NCI-H2081 treated with DMSO at 0.1 percent for 48 hours (cell line): ENCODE measurements at regions not wholly inside any gene's neighbourhood (a gene's known extent, or its start where the extent isn't known, plus 50 kb on each side); places are given as distances from the start of the nearest gene placed in this dataset.

Source experiments
- DNase-seq: peaks from one replicate; lab custom pipeline; 2025; lab: John Stamatoyannopoulos, UW

DNA sequence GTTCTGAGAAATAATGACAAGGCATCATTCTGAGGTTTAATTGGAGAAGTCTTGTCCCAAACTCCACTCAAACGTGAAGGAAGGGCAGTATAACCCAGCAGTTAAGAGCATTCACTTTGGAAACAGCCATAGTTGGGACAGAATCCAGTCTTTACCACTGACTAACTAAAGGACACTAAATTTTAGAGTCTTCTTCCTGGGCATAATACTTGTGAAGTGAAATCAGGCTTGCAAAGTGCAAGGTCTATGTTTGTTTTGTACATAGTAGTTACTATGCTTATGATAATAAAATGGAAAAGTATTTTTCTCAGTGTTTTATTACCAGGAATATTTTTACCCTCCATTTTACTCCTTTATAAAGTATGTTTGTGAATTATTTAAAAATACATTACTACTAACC, 748.2 kb upstream of the ID2 start:
- DNase-seq, result no peak

DNA sequence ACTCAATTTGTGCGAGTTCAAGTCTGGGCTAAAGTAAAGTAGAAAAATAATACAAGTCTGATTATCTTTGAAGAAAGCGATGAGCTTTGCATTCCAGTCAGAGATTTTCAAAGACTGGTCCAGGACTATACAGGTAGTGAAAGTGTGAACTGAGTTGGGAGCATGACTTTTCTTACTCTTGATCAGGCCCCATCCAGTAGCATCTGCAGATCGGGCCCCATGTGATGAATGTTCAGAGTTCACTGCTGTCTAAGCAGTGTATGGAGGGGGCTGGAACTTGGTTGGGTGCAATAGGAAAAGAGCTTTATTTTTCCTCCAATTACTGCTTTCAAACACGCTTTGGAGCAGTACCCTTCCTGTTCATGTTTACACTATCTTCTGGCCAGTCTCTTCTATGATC, 747.4 kb upstream of the ID2 start:
- DNase-seq, result no peak

DNA sequence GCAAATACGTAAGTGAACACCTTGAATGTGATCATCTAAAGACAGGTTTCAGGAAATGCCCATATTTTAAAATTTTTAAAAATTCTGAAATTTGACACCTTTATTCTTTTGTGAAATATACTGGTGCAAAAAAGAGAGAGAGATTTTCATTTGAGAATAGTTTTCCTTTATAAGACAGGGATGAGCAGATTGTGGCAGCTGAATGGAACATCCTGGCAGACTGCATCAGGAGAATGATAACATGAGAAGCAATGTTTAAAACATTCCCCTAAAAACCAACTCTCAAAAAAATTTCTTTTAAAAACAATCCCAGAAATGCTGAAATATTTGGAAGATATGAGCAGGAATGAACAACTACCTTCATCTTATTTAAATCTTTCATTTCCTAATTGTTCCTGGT, 744.8 kb upstream of the ID2 start:
- DNase-seq, result no peak

DNA sequence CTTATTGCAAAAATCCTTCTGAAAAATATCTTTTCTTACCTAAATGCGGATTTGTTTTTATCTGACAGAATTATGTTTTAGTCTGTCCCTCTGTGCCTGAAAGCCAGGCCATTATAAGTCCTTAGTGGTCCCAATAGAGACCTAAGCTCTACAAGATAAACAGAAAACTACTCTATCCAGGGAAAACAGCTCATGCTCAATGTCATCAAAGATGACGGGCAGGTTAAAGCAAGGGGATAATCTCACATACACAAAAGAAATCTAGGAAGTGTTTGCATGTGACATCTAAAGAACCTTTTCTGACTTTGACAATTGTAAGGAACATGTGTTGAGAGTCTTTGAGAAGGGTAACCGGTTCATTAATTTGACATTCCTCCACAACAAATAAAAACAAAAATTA, 741.1 kb upstream of the ID2 start:
- DNase-seq, result no peak

DNA sequence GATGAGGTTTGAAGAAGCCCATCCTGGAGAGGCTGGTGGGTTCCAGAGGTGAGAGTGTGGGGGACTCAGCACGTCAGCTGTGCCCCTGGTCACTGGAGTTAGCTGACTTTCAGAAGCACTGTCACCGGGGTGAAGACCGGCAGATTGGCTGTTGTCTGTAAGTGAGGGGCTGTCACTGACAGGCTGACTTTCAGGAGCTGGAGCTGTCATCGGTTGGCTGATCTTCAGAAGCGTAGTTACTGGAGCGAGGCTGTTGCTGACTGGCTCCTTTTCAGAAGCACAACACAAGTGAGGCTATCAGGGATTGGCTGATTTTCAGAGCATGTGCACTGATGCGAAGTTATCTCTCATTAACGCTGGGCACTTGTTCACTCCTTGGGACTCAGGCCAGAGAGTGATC, 738.4 kb upstream of the ID2 start:
- DNase-seq, result no peak

DNA sequence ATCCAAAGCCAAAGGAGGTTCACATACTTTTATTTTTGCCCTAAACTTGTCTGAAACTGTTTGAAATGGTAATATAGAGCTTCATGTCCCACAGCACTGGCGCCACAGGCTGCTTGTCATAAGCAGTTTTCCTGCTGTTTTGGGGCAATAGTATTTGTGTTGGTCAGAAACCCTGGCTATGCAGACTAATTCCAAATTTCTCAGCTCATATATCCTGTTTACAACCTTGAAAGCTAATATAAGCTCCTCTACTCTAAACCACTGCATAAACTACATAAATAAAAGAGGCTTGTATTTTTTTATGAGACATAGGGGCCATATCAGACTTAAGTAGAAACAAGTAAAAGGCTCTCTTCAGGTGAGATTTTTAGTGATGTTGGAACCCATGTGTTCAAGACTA, 736.8 kb upstream of the ID2 start:
- DNase-seq, result no peak

DNA sequence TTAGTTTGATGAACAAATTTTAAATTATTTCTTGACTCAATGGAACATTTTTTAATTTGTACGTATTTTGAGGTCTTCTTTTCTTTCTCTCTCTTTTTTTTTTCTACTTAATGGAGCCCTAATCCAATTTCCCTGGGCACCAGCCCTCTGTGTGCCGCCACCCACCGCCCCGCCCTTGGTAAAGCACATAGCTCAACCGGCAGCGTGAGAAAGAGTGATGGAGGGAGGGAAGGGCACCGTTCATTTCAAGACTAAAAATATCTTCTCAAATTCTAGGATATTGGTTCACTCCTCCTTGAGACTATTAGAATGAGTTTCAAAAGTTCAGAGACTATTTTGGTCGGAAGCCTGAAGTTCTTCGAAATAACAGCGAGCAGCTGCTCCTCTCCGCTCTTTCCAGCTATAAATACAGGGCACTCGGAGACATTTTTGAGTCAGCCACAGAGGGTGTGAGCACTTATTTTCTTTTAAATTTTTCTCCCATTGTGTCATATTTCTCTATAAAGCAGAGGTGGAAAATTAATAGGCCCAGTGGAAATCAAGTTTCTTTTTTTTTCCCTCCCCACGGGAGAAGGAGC, 731.7 kb upstream of the ID2 start:
- DNase-seq, result no peak

DNA sequence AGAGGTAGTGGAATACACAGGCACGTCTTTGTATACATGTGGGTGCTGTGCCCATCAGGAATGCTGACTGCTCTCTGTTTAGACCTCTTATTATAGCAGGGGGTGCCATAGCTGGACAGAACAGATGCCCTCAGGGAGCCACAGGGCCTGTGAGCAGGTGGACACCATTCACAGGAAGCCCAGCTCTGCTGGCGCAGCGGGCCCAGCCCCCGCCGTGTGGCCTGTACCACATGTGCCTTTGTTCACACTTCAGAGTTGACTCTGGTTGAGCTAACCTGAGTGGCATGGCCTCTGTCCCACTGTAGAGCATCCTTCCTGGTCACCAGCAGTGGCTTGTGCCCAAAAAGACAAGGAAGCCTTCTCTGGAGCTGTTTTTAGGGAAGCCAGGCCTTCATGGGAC, 730.9 kb upstream of the ID2 start:
- no peak for DNase-seq

DNA sequence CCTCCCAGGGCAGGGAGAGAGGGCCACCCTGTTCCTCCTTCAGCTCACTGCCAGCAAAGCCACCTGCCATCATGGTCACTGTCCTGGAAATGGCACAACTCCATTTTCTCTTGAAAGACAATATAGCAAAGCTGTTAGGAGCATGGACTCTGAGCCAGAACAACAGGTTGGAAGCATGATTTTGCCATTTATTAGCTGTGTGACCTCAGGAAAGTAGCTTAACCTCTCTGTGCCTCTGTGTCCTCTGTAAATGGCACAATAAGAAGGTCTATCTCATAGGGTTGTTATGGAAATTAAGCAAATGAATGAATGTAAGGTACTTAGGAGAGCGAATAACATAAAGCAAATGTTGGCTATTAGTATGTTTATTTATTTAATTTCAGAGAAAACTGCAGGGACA, 730.4 kb upstream of the ID2 start:
- DNase-seq, result no peak

DNA sequence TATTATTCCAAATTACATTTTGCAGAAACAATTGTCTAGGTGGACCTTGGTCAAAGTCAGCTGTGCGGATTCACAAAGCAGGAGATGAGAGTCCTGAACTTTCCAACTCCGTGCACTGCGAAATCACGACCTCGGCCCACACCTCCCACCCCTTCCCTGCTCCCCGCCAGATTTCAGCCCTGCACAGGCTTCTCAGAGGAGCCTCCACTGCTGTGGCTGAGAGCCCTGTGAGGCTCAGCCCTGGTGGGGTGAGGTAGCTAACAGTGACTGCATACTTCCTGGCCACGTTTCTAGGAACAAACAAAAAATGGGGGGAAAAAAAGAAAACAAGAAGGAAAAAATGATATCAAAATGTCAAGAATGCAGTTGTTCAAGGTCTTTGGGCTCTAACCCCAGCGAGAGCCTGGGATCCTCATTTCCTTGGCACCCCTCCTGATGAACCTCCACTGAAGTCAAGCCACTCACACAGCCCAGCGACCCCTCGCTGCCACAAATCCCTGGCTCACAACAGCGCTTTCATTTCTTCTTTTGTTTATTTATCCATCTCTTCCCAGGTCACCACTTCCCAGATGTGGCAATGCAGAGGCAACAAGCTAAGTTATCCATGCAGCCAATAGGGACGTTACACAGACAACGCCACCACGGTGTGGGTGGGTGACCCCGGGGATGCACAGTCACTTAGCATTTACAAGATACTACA, 729.7 kb upstream of the ID2 start:
- DNase-seq, result no peak

DNA sequence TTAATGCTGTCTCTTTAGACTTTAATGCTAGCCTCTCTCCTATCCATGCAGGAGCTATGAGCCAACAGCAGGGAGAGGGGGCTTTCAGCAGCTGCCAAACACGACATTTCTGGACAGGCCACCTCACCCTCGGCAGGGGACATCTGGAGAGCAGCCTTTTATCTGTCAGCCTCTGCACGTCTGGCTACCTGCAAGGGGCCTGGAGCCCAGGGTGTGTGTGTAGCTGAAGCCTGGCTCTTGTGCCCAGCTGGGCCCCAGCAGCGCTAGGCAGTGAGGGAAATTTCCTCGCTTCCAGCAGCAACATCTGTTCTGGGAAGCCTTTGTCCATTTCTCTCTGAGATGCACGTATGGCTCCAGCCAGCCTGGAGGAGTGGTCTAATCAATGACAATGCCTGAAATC, 728.7 kb upstream of the ID2 start:
- DNase-seq, result no peak

DNA sequence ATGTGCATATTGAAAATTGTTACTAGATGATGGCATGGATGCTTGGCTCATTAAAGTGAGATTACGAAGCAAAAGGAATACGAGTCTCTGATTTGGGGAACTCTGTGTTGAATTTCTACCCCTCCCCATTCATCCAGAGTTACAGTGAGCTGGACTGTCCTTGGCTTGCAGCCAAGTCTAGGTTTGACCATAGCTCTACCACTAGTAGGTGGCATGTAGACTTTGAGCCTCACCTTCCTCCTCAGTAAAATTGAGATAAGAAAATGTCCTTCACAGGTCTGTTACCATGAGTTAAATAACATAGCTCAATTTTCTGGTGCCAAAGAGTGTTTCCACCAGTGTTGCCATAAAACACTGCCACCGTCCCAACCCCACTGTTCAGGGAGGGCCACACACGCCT, 727.6 kb upstream of the ID2 start:
- DNase-seq, result no peak

DNA sequence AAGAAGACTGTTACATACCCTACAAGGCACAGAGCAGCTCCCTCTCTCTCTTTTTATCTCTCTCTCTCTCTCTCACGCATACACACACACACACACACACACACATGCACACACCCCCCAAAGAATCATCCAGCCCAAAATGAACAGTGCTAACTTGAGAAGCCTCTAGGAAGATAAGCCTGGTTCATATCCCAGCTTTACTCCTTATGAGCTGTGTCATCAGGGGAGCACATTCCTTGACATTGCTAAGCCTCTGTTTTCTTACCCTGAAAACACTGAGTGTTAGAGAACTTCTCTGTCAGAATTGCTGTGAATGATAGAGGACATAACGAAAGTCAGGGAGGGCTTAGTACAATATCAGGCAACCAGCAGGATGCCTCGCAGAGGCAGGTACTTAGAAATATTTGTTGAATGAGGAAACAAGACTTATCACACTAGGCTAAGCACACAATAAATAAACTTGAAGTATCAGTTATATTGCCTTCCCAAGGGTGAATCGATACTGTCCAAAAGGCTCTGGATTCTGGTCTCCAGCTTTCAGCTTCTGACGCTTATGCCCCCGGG, 725.6 kb upstream of the ID2 start:
- DNase-seq, result no peak

DNA sequence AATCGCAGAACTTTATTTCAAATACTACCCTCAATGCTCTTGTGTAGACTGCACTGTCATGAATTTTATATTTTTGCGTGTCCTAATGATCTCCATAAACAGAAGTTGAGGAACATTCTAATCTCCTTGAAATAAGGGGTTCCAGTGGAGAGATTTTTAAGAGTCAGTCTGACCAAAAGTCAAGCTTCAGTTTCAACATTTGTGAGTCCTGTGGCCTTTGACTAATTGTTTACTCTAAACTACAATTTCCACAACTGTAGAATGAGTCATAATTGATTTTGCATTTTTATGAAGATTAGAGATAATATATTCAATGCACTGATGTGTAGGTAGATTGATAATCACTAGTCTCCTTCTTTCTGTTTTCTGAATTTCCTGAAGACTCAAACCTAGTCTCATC, 720.3 kb upstream of the ID2 start:
- no peak for DNase-seq

DNA sequence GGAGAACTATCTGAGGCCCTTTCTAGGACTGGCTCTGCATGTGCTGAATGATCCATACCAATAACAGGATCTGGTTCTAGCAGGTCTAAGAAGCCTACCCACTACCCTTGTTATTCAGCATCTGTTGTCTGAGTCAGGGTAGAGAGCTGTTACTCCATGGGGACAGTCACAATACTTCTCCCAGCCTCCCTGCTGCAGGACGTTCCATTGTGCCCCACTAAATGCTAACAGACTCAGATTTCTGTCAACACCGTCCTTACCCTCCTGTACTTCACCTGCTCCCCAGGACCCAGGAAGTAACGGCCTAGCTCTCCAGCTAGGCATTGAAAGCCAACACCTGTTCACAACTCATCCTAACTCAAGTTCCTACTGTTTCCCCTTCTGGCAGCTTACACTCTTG, 719.7 kb upstream of the ID2 start:
- no peak for DNase-seq

DNA sequence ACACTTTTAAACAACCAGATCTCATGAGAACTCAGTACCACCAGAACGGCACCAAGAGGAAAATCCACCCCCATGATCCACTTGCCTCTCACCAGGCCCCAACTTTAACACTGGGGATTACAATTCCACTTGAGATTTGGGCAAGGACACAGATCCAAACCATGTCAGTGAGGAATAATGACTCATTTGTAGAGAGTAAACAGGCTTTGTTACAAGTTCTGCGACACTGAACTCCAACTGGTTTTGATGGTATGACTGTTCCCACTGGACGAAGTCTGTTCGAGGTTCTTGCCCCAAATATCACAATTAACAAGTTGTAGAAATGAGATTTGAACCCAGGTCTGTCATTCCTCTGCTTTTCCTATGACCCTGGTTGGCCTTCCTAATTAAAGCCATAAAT, 718.1 kb upstream of the ID2 start:
- DNase-seq, result no peak

DNA sequence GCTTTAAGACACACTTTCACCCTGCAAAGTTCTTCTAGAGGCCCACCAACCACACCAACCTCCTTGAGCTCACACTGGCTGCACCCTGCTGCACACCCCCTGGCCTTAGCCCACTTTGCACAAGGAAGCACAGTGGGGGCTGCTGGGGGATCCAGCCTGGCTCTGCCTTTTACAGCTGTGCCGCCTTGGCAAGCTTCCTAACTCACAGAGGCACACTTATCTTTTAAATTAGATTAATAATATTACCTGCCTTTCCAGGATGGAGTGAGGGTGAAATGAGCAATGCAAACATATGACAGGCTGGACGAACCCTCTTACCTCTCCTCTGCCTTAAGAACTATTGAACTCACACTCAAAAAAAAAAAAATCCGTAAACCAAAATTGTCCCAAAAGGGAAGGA, 715.8 kb upstream of the ID2 start:
- DNase-seq, result no peak

DNA sequence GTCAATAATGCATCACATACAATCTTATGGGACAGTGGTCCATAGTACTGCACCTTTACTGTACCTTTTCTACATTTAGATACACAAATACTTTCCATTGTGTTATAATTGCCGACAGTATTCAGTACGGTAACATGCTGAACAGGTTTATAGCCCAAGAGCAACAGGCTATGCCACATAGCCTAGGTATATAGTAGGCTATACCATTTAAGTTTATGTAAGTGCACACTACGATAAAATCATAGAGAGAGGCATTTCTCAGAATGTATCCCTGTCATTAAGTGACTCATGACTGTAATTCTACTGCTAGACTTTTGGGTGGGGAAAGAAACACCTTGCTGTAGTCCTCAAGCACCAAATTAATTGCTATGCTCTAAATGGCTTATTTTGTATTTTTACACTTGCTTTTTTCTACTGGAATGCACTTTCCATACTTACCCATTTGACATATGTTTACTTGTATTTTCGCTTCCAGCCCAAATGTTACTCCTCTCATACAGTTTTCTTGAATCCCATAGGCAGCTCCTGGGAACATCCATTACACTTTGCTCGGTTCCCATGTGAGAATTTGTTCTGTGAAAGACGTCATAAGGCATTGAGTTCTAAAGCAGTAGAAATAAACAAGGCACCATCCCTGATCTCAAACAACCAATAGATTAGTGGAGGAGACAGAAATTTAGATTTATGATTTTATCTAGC, 714.0 kb upstream of the ID2 start:
- no peak for DNase-seq

DNA sequence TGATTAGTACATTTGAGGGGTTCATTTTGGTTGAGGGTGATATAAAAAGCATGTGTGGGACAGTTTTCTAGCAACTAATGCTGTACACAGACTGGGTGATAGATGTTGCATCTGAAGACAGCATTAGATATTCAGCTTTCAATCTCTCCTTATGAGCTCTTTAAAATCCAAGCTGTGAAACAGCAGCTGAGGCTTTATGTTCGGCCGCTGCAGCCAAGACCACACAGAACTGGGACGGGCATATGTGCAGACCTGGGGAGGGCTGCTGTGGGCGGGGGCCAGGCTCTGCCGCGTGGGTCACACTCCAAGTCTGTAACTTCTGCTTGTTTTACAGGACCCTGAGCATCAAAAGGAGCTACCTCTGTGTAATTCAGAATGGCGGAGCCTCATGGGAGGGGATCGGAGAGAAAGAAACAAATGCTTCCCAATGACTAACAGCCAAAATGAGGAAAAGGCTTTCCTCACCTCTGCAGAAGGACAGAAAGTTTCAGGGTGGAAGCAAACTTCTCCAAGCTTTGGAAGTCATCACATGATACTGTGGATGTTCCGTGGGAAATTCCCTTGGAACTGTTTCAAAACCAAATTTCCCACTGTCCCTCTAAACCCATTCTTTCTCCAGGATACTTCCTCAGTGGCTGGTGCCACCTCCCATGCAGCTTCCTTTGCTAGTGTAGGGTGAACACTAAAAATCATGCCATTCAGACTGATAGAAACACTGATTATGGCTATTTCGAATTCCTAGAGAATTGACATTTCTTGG, 711.9 kb upstream of the ID2 start:
- DNase-seq, result no peak

DNA sequence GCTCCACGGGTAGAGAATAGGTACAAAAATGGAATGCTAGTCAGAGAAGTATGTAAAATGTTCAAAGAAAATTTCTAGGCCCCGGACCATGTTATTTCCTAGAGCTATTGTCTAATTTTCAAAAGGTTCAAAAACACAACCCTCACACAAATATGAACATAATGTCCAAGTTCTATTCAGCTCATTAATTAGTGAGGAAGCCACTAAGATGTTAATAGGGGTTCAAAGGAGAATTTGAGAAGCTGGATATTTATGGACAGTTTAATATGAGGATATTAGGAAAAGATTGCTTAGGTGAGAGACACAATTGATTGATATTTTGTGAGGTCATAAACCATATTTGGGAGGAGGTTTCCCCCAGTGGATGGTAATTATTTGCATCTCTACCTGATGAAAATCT, 710.6 kb upstream of the ID2 start:
- DNase-seq, result no peak

DNA sequence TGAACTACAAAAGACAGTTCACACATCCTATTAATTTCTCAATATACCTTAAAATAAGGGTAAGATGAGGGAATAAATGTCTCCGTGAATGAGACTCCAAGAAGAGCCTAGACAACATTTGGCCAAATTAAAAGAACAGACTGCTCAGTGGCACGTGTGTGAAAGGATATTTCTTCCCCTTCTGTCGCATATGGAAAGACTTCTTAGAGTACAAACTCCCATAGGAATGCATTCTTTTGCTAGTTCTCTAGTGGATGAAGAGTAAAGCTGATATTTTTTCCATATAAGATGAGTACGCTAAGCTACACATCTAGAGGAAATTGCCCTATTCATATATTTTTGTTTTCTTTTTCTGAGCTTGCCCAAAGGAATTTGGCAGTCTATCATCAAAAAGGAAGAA, 710.0 kb upstream of the ID2 start:
- no peak for DNase-seq

DNA sequence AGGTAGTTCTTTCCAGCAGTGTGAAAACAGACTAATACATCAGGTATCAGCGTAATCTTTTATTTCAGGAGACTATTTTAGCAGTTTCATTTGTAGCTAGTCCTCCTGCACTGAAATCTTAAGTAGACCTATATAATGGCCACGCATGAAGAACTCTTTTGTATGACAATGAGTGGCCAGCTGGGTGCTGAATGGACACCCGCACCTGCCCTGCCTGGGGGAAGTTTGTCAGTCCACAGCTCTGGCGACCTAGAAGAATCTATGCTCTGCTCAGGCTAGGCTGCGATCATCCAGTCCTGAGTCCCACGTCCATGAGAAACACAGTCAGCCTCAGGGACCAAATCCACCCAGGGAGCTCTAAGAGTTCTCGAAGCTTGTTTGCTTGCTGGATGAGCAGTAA, 709.2 kb upstream of the ID2 start:
- DNase-seq, result no peak
